CD4-positive, alpha-beta T cell treated with Interleukin-4 for 4 hours (primary cell): ENCODE measurements at regions not wholly inside any gene's neighbourhood (a gene's known extent, or its start where the extent isn't known, plus 50 kb on each side); places are given as distances from the start of the nearest gene placed in this dataset.

Experiments used
- DNase-seq: peaks from one replicate; pipeline ENCODE4 v3.0.0-alpha.2; 2020

DNA sequence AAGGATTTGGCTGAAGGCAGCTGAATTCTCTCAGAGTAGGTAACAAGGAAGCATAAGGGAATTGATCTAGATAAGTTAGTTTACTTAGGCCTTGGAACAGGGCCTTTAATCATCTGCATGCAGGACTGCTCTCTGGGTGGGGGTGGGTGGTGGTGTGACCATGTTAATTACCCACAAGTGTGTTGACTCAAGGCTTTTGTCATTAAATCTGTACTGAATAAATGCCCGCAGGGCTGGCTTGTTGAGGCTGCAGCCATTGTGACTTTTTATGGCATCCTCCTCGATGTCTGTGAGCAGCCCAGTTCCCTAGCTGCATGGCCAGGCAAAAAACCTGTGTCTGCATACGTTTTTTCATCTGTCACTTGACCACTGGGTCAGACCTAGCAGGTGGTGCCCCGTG, 63.5 kb upstream of the ASCC3 start:
- DNase-seq = no peak

DNA sequence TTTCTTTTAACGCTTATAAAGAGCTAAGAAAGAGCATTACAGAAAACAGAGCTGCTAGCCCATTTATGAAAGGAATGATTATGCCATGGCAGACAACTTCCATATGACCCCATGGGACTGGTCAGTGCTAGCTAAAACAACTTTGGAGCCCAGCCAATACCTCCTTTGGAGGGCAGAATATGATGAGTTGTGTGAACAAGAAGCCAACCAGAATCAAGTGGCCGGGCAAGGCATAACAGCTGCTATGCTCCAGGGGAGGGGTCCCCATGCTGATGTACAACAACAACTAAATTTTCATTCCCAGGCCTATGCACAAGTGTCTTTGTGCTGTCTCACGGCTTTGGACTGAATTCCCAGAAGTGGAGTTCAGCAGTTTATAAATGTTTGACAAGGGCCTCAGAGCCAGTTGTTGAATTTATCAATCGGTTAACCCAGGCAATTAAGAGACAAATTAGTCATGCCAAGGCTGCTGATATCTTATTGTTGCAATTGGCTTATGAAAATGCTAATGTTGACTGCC, 65.0 kb upstream of the ASCC3 start:
- DNase-seq = no peak

DNA sequence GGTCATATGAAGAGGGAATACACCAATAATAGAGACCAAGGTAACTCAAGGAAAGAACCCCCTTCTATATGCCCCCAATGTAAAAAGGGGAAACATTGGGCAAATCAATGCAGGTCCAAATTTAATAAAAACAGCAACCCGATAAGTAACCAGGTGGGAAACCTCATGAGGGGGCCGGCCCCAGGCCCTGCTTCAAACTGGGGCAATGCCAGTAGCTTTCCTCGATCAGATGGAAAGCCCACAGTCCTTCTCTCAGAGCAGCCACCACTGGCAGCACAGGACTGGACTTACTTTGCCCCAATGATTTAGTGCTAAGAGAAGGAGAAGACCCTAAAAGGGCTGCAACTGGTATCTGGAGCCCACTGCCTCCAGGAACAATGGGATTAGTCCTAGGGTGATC, 65.6 kb upstream of the ASCC3 start:
- DNase-seq = no peak

DNA sequence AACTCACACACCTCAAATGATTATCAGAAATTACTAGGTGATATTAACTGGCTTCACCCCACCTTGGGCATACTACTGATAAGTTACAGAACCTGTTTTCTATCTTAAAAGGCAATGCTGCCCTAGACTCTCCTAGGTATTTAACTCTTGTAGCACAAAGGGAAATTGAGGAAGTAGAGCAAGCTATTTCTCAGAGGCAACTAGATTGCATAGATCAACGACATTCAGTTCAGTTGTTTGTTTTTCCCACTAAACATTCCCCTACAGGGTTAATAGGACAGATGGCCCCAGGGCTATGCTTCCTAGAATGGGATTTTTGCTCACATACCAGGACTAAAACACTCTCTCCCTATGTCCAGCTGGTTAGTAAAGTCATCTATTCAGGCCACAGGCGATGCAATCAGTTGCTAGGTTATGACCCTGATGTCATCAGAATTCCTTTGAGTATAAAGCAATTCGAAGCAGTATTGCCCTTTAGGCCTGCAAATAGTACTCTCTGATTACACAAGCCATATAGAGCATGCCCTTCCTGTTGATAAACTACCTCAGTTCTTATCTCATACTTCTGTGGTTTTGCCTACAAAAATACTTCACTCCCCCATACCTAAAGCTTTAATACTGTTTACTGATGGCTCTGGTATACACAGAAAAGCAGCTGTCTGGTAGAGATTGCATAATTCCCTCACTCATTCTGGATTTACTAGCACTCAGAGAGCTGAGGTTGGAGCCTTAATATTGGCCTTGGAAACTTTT, 67.4 kb upstream of the ASCC3 start:
- no peak for DNase-seq

DNA sequence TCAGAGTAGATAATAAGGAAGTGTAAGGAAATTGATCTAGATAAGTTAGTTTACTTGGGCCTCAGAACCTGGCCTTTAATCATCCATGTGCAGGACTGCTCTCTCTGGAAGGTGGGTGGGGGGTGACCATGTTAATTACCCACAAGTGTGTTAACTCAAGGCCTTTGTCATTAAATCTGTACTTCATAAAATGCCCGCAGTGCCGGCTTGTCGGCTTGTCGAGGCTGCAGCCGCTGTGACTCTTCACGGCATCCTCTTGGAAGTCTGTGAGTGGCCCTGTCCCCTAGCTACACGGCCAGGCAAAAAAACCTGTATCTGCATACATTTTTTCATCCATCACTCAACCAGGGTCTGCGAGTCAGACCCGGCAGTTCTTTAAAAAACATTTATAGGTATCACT, 70.9 kb upstream of the ASCC3 start:
- no peak for DNase-seq

DNA sequence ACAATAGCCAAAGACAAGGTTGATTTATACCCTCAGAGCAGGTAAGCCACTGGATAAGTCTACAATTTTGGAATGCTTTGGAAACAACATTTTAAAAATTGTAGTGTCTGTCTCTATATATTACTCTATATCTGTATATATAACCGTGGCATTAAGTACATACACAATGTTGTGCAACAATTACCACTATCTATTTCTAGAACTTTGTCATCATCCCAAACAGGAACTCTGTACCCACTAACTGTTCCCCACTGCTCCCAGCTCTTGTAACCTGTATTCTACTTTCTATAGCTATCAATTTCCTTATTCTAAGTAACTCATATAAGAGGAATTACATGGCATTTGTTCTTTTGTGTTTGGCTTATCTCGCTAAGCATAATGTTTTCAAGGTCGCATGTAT, 78.2 kb upstream of the ASCC3 start:
- DNase-seq = no peak

DNA sequence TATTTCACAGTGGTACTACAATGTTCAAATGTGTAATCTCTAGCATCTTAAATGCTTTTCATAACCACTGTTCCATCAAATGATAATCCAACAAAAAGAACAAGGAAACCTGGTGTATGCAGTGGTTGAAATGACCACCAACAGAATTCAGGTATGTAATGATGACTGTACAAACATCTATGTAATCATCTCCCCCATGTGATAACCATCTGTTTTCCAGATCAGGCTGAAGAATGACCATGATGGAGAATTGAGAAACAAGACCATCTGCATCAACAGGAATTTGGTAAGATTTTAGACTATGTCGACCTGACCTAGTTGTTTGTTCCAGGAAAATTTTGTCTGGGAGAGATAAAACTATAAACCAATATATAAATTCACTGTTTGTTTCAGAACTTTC, 81.3 kb upstream of the ASCC3 start:
- DNase-seq = no peak

DNA sequence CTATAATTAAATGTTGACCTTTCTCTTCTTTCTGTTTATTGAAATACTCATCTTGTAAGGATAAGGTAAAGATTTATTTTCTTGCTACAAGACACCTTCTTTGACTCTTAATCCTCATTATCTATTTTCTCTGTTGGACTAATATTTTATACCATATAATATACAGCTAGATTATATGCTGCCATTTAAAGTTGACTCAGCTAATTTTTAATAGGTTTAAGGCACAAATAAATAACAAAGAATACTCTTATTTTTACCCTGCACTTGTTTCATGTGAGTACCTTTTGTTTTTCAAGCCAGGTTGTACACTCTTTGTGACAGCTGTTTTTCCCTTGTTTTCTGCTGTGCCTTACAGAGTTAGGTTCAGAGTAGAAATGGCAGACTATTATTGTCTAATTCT, 83.9 kb upstream of the ASCC3 start:
- DNase-seq = no peak

DNA sequence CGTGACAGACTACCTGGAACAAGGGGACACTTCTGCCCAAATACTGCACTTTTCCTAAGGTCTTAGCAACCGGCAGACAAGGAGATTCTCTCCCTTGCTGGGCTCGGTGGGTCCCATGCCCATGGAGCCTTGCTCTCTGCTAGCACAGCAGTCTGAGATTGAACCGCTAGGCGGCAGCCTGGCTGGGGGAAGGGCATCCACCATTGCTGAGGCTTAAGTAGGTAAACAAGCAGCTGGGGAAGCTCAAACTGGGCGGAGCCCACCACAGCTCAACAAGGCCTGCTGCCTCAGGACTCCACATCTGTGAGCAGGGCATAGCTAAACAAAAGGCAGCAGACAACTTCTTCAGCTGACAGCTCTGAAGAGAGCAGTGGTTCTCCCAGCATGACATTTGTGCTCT, 87.8 kb upstream of the ASCC3 start:
- no peak for DNase-seq

DNA sequence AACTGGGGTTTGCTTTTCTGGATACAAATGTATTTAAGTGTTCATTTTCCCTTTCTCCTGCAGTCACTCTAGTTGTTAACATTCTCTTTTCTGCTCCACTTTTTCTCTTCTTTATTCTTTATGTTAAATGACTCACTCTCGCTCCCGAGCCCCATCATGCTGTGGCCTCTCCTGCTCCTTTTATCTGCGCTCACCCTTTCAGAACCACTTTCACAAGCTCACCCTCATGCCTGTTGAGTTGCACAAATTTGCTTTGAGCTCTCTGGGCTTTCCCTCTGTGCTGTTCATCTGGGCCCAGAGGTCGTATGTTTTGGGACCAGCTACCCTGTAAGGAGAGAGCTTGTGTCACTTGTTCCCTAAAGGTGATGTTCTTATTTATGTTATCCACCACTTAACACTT, 98.1 kb upstream of the ASCC3 start:
- no peak for DNase-seq

DNA sequence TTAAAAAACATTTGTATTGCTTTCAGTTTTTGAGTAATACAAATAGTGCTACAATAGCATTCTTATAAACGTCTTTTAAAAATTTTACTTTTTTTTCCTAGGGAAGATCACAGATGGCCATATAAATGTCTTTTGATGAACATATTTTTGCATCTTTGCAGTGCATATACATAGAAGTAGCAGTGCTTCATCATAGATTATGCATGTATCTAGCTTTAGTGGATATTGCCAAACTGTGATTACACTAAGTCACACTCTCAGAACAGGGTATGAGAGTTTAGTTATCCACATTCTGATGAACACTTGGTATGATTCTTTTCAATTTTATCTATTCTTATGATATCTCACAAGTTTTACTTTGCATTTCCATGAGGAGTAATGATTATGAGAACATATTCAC, 99.8 kb upstream of the ASCC3 start:
- DNase-seq = no peak

DNA sequence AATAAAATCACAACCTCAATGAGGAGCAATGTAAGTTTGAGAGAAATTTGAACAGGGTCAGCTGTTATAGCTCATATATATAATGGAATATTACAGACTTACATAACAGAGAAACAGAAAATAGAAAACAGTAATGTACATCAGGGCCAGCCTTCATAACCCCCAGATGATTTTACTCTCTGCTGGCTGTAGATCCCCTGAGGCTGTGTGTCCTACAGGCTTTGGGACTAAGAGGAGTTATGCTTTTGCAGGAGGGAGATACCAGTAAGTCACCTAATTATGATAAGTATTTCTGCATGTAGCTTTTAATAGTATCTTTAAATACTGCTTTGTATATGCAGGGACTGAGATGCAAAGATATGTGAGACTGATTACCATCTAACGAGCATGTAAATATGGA, 105.8 kb upstream of the ASCC3 start:
- no peak for DNase-seq

DNA sequence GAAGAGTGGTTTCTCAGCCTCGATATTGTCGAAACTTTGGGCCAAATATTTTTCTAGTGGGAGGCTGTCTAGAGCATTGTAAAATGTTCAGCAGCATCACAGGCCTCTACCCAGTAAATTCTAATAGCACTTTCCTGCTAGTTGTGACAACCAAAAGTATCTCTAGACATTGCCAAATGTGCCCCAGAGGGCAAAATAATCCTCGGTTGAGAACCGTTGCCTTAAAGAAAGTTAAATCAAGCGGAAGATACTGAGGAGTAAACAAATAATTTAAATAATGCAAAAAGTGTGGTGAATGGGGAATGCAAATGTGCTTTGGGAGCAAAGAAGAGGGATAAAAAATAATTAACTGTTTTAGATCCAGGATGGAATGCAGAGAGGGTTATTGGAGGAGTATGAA, 106.4 kb upstream of the ASCC3 start:
- no peak for DNase-seq

DNA sequence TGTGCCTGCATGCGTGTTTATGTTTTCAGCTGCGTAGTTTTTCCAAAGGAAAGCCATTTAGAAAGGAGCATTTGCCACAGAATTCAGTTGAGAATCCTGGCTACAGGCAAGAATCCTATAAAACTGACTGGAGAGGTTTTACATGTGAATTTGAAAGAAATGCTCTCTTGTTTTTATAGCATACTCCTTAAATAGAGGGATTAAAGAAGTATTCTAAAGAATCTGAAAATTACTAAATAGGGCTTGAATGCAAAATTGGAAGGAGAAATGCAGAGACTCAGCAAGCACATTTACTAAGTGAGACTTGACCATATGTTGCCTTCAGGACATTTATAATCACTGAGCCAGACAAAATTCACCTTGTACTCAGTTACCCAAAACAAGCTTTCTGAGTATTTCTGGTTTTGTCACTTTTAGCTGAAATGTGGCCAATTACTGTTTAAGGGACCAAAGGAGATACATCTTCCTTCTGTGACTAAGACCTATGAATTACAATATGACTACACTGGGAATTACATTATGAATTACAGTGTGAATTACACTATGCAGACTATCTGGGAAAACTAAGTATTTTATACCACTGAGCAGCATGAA, 107.4 kb upstream of the ASCC3 start:
- DNase-seq = no peak

DNA sequence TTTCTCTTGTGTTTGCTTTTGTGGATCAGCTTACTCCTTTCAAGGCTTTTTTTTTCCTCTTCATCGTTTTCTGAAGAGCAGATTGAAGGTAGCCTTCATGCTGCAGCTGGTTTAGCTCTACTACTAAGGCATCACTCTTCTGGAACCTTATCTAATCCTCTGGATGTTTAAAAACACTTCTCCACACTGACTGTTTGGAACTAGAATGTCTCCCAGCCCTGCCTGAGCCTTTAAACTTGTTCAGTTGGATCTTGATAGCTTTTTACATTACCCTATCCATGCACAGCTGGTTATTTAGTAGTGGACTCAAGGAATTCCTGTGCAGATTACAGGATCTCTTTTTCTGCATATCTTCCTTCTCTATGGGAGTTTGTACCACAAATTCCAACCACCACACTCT, 108.9 kb upstream of the ASCC3 start:
- DNase-seq = no peak

DNA sequence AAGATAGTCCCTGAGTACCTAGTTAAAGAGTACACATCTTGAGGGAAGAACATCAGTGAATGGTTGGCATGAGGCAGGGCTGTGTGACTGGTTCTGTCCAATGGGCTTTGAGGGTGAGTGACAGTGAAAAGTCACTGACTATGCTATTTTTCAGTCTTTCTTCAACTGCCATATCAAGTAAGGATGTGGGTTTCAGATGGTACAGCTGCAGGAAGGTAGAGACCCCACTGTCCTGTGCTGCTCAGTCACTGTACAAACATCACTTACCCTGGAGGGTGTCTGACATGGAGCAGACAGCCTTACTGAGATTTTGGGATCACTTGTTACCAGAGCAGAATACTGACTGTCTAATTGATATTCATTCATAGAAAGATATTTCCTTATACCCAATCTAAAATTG, 115.3 kb upstream of the ASCC3 start:
- DNase-seq = no peak

DNA sequence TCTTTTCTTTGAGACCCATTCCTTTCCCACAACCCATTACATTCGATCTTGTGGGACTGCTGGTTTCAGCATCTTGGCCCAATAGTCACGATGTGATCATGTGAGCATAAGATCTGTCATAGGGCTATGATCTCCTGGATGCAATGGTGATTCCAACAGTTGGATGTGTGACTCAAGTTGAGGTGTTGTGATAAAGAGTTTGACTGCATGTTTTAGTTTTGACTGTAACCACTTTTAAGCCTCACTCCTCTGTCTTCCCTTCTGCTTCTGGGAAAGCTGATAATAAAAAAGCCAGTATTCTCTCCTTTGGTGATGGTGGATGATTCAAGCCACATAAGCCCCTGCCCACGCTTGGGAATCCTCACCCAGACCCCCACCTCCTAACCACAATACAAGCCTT, 117.0 kb upstream of the ASCC3 start:
- DNase-seq = no peak

DNA sequence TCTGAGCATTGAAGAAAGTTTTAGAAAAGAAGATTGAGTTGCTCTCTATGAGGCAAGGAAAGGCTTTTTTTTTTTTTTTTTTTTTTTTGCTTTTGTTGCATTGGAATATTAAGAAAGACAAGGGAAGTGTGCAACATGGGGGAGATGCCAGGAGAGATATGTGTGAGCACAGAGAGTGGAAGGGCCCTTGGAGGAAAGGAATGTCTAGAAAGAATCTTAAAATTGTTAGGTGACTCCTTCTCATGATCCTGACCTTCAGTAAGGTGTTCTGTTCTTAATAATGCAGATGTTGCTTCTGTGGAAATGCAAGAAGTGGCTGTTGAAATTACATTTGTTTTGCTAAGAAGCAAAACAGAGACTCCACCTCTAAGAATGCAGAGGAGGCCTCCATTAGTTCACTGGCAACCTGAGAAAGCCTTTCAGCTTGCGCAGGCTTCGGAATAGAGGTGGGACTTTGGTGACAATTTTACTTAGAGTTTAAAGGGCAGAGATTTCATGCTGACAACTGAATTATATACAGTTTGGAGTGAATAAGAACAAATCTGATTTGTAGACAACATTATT, 118.0 kb upstream of the ASCC3 start:
- no peak for DNase-seq

DNA sequence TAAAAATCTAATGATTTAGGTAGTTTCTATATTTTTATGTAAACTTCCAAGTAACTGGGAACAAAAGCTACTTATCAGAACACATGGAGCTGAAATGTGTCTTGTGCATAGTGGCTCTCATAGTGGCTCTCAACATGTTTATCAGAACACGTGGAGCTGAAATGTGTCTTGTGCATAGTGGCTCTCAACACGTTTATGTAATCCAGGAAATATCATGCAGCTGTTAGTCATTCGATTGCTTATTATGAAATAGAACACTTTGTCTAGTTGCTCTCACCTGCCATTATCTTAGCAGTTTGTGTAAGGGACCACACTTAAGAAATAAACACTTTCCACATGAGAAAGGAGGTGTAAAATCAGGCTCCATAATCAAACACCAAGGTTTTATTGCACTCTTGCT, 119.2 kb upstream of the ASCC3 start:
- DNase-seq = no peak

DNA sequence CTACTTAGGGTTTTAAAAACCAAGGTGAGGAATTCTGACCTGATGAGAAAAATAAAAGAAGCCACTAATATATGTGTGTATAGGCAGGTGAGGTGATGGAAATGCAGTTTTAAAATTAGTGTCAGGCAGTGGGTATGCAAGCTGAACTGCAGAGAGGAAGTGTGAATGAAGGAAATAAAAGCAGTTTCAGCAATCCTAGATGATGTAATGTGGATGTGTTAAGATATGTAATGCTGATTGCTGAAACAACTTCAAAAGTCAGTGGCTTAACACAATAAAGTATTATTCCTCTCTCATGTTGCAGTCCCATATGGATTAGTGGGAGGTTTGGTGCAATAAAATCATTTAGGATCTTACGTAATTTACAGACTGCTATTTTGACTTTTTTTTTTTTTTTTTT, 119.9 kb upstream of the ASCC3 start:
- DNase-seq = no peak

DNA sequence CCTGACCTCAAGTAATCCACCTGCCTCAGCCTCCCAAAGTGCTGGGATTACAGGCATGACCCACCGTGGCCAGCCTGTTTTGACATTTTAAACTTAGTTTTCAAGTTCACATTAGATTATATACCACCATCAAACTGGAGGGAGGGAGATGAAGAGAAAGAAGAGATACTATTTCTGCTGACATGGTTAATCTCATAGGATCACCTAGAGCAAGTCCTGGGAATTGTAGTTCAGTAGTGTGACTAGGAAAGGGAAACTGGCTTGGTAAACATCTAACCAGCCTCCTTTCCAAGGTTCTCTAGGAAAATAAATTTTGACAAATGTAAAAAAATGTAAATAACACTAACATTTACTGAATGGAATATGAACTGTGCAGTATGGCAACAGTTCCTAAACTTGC, 120.5 kb upstream of the ASCC3 start:
- DNase-seq = no peak

DNA sequence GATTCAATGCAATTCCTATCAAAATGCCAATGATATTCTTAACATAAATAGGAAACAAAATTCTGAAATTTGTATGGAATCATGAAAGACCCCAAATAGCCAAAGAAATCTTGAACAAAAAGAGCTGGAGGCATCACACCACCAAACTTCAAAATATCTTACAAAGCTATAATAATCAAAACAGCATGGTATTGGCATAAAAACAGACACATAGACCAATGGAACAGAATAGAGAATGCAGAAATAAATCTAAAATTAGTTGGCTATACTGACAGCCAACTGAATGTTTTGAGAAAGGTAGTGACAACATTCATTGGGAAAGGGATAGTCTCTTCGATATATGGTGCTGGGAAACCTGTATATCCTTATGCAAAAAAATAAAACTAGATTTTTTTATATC, 121.9 kb upstream of the ASCC3 start:
- no peak for DNase-seq

DNA sequence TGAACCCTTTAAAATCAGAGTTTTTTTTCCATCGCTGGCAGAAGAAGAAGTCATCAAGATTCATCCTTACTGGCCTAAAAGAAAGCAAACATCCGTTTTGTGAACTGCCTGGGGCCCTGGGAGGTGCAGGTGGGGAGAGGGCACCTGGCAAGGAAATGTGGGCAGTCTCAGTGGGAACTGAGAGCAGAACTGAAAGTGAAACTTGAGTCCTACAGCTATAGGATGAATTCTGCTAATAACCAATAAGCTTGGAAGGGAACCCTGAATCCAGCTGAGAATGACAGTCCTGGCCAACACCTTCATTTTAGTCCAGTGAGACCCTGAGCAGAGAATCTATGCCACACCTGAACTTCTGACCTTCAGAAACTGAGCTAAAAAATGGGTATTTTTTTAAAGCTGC, 130.1 kb upstream of the ASCC3 start:
- DNase-seq = peak; percentile 6

DNA sequence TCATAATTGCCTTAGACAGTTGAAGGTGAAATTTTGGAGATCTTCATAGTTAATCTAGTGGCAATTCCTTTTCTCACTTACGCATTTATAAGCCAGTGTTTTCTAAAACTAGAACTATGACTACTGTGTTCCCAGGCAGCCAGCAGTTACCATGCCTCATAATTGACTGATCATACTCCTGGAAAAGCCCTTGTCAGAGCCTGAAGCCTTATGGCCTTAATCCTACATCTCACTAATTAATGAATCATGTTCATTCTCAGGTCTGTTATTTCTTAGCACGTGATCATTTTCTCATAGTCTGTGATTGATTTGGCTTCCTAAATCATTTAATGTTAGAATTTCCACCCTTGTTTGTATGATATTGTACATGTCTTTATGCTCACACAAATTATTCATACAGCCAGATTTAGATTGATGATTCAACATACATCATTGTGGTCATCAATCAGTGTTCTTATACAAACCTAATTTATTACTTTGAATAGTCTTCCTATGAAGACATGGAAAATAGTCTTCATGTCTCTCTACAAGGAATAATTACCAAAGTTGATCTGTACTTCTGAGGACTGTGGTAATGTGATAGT, 132.6 kb upstream of the ASCC3 start:
- DNase-seq = no peak
